ENCODE measurements at regions not wholly inside any gene's neighbourhood (a gene's known extent, or its start where the extent isn't known, plus 50 kb on each side); places are given as distances from the start of the nearest gene placed in this dataset.

DNA sequence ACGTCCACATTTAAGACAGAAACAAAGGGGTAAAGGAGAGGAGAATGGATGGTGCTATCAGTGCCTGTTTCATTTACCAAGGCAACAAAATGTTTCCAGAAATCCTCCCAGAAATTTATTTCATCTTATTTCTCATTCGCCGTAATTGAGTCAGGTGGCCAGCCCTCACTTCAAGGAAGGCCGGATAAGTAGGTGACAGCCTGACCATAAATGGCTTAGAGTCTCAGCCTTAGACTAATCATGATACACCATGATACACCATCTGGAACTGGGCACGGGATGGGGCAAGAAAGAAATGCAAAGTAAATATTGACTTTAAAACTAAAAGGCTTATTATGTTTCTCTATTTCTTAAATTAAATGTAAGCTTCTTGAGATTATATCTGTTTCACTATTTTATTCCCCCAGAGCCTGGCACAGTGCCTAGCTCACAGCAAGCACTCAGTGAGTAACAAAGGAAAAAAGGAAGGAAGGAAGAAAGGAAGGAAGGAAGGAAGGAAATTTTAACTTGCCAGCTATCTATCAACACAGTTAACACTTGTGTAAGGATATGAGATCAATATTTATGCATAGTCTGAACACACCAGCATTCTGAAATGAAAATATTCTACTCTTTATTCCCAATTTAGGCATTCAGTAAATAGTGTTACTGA lies 106.1 kb upstream of the FSCB start:
- H3K9me2 ChIP-seq (replicated peaks; ENCODE audit: control insufficient read depth, low read length) = no peaks in the 10 kb centered on the region
- H4K20me1 ChIP-seq (ENCODE audit: control insufficient read depth, insufficient read depth, low read depth, low read length) = no peaks in the 10 kb centered on the region
- no peaks in the 10 kb centered on the region for H3K27me3 ChIP-seq (ENCODE audit: control insufficient read depth, low read length)
- no peaks in the 10 kb centered on the region for H3K9me3 ChIP-seq (ENCODE audit: control insufficient read depth, insufficient read depth, low read length)
- H3K4me2 ChIP-seq (ENCODE audit: low read length) = no peak overlapping the region
- no peaks in the 10 kb centered on the region for H3K79me2 ChIP-seq (ENCODE audit: control insufficient read depth, low read length)
- no peaks in the 10 kb centered on the region for H3K36me3 ChIP-seq (ENCODE audit: control insufficient read depth, low read length)
- H3F3A ChIP-seq (ENCODE audit: control insufficient read depth, insufficient read depth) = no peaks in the 10 kb centered on the region
- no peaks in the 10 kb centered on the region for H3K4me1 ChIP-seq (ENCODE audit: control insufficient read depth, low read length)
- H3K27ac ChIP-seq (ENCODE audit: low read depth, low read length) = no peak overlapping the region
- no peak overlapping the region for H3K4me3 ChIP-seq (ENCODE audit: low read length)
- TF ChIP-seq EZH2phosphoT487 (IDR thresholded peaks at IDR 0.05; ENCODE audit: borderline replicate concordance, low read length) = no peak
- no peak for TF ChIP-seq CTCF (IDR thresholded peaks at IDR 0.05; ENCODE audit: low read depth, low read length, poor library complexity, severe bottlenecking)

DNA sequence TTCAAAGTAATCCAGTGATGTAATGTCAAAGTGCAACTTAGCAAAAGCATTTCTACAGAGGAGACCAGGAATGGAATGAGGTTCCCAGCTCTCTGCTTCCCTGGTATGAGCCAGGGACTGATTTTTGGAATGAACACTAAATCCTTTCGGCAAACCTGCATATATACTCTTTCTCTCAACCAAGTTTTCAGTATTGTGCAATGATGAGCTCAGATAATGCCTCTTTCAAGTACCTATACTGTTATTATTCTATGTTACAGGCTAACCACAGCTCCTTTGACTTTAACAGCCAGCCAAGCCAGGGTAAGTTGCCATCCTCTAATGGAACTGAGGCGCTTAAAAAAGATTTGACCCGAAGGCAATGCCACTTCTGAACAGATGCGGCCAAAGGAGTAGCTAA lies 104.9 kb upstream of the FSCB start:
- Histone ChIP-seq H3K9me2 (replicated peaks; ENCODE audit: control insufficient read depth, low read length) (no peaks in the 10 kb centered on the region), H3K4me3 (ENCODE audit: low read length) (no peak overlapping the region), H3K4me2 (ENCODE audit: low read length) (no peak overlapping the region), H3K4me1 (ENCODE audit: control insufficient read depth, low read length) (no peaks in the 10 kb centered on the region), H3K36me3 (ENCODE audit: control insufficient read depth, low read length) (no peaks in the 10 kb centered on the region), H4K20me1 (ENCODE audit: control insufficient read depth, insufficient read depth, low read depth, low read length) (no peaks in the 10 kb centered on the region), H3F3A (ENCODE audit: control insufficient read depth, insufficient read depth) (no peaks in the 10 kb centered on the region), H3K9me3 (ENCODE audit: control insufficient read depth, insufficient read depth, low read length) (no peaks in the 10 kb centered on the region), H3K27ac (ENCODE audit: low read depth, low read length) (no peak overlapping the region), H3K79me2 (ENCODE audit: control insufficient read depth, low read length) (no peaks in the 10 kb centered on the region), H3K27me3 (ENCODE audit: control insufficient read depth, low read length) (no peaks in the 10 kb centered on the region)
- TF ChIP-seq EZH2phosphoT487 (IDR thresholded peaks at IDR 0.05; ENCODE audit: borderline replicate concordance, low read length) (no peak), CTCF (IDR thresholded peaks at IDR 0.05; ENCODE audit: low read depth, low read length, poor library complexity, severe bottlenecking) (no peak)

GRCh38 chr14:44609876-44610510 lies 102.9 kb upstream of the FSCB start:
- H3F3A ChIP-seq (ENCODE audit: control insufficient read depth, insufficient read depth) = no peaks in the 10 kb centered on the region

More at GRCh38 chr14:44609876-44610510, 102.9 kb upstream of the FSCB start:
- Histone ChIP-seq H3K4me1 (ENCODE audit: control insufficient read depth, low read length) (no peaks in the 10 kb centered on the region), H3K27me3 (ENCODE audit: control insufficient read depth, low read length) (no peaks in the 10 kb centered on the region), H3K27ac (ENCODE audit: low read depth, low read length) (no peak overlapping the region), H3K9me3 (ENCODE audit: control insufficient read depth, insufficient read depth, low read length) (no peaks in the 10 kb centered on the region), H3K4me2 (ENCODE audit: low read length) (no peak overlapping the region), H3K36me3 (ENCODE audit: control insufficient read depth, low read length) (no peaks in the 10 kb centered on the region), H3K9me2 (replicated peaks; ENCODE audit: control insufficient read depth, low read length) (no peaks in the 10 kb centered on the region), H3K79me2 (ENCODE audit: control insufficient read depth, low read length) (no peaks in the 10 kb centered on the region), H4K20me1 (ENCODE audit: control insufficient read depth, insufficient read depth, low read depth, low read length) (no peaks in the 10 kb centered on the region), H3K4me3 (ENCODE audit: low read length) (no peak overlapping the region)
- TF ChIP-seq CTCF (IDR thresholded peaks at IDR 0.05; ENCODE audit: low read depth, low read length, poor library complexity, severe bottlenecking) (no peak), EZH2phosphoT487 (IDR thresholded peaks at IDR 0.05; ENCODE audit: borderline replicate concordance, low read length) (no peak)

Measured in DOHH2 (cell line).